Esophagus muscularis mucosa (tissue), 3 donors: ENCODE measurements at regions not wholly inside any gene's neighbourhood (a gene's known extent, or its start where the extent isn't known, plus 50 kb on each side); places are given as distances from the start of the nearest gene placed in this dataset.

Source experiments
- EP300 ChIP-seq: sonication (generic); formaldehyde crosslinking; IDR thresholded peaks from one replicate; pipeline ENCODE4 v1.6.1; 2017; ENCODE audit warnings: antibody characterized with exemption
- TF ChIP-seq, protein P1 (sequence below), 3 experiments: fragments of 200-600 bp in 2 of 3; fragments of 450-650 bp in 1 of 3; sonication (generic) in 2 of 3; IDR thresholded peaks; one replicate each; pipeline ENCODE4 v1.5.1; 2017 to 2019; ENCODE audit warnings: antibody characterized with exemption in 3 of 3, mild to moderate bottlenecking in 2 of 3, moderate library complexity in 1 of 3

DNA sequence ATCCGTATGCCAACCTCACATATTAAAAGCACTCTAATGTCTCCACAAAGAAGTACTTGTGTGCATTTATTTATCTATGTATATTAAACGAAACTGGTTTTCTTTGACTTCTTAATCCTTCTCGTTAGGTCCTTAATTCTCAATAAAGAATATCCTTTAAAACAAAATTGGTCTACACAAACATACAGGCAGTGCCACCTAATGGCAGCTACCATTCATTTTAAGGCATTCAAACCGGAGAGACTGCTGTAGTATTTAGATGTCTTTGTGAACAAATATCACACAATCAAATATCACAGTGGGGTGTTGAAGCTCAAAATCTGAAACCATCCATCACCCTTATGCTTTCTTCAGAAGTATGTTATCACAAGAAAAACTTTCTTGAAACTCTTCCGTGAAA lies 96.6 kb upstream of the IRAK1BP1 start:
- TF ChIP-seq EP300 = no peak
- TF ChIP-seq, protein P1, sequence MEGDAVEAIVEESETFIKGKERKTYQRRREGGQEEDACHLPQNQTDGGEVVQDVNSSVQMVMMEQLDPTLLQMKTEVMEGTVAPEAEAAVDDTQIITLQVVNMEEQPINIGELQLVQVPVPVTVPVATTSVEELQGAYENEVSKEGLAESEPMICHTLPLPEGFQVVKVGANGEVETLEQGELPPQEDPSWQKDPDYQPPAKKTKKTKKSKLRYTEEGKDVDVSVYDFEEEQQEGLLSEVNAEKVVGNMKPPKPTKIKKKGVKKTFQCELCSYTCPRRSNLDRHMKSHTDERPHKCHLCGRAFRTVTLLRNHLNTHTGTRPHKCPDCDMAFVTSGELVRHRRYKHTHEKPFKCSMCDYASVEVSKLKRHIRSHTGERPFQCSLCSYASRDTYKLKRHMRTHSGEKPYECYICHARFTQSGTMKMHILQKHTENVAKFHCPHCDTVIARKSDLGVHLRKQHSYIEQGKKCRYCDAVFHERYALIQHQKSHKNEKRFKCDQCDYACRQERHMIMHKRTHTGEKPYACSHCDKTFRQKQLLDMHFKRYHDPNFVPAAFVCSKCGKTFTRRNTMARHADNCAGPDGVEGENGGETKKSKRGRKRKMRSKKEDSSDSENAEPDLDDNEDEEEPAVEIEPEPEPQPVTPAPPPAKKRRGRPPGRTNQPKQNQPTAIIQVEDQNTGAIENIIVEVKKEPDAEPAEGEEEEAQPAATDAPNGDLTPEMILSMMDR (IDR thresholded peaks at IDR 0.05) = no peak
